ENCODE measurements at regions not wholly inside any gene's neighbourhood (a gene's known extent, or its start where the extent isn't known, plus 50 kb on each side); places are given as distances from the start of the nearest gene placed in this dataset.

DNA sequence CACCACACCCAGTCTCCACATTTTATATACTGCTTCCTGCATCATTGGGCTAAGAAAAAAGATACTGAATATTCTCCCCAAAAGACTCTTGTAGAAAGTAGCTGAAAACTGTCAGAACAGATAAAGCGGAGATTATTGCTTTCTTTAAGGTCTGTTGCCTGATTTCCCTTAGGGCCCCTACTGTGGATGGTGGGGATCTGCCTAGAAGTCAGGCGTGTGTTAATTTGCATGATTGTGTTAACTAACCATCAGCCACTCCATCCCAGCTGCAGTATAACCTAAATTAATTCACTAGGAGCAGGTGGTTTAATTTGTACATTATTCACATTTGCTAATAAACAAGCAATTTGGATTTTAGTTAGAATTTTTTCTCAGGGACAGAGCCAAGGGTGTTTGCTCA is 360.3 kb downstream of the FBXW7 start:
- Histone ChIP-seq H3K27me3 (ENCODE audit: insufficient read depth, low read length, poor library complexity, severe bottlenecking) (no peaks in the 10 kb centered on the region), H3K9me2 (replicated peaks; ENCODE audit: low read depth, low read length) (no peaks in the 10 kb centered on the region), H3K4me2 (ENCODE audit: low read depth, low read length, poor library complexity, severe bottlenecking) (no peak overlapping the region)

DNA sequence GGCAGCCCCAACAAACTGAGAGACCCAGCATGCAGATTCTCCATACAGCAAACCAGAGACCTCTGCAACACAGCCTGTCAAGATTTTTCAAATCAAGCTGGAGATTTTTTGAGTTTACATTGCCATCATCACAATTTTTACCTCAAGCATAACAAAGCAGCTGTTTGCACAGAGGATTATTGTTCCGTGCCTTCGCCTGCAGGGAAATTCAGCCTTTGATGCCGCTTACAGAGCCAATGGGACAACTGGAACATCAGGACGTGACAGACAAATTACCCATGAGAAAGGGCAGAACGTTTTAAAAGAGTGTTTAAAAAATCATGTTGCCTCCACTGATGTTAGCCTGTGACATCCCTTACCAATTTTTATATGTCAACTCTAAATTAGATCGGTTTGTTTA is 363.7 kb downstream of the FBXW7 start:
- no peak overlapping the region for H2AFZ ChIP-seq (ENCODE audit: low read length)
- H4K20me1 ChIP-seq (ENCODE audit: insufficient read depth, low read length, poor library complexity, severe bottlenecking): no peaks in the 10 kb centered on the region
- H3K9me3 ChIP-seq (ENCODE audit: insufficient read depth, low read depth, low read length): no peaks in the 10 kb centered on the region
- no peaks in the 10 kb centered on the region for H3F3A ChIP-seq (ENCODE audit: low read depth)
- no peak overlapping the region for H3K9ac ChIP-seq (ENCODE audit: low read depth, low read length, poor library complexity, severe bottlenecking)
- no peaks in the 10 kb centered on the region for H3K4me1 ChIP-seq (ENCODE audit: insufficient read depth, low read length, poor library complexity, severe bottlenecking)
- H3K4me2 ChIP-seq (ENCODE audit: low read depth, low read length, poor library complexity, severe bottlenecking): no peak overlapping the region
- no peak overlapping the region for H3K4me3 ChIP-seq (ENCODE audit: low read length, poor library complexity, severe bottlenecking)
- H3K79me2 ChIP-seq (ENCODE audit: insufficient read depth, low read length): no peaks in the 10 kb centered on the region
- no peaks in the 10 kb centered on the region for H3K9me2 ChIP-seq (replicated peaks; ENCODE audit: low read depth, low read length)
- no peaks in the 10 kb centered on the region for H3K27me3 ChIP-seq (ENCODE audit: insufficient read depth, low read length, poor library complexity, severe bottlenecking)
- no peaks in the 10 kb centered on the region for H3K36me3 ChIP-seq (ENCODE audit: insufficient read depth, low read length)
- TF ChIP-seq EZH2phosphoT487 (IDR thresholded peaks at IDR 0.05; ENCODE audit: borderline replicate concordance): no peak
- TF ChIP-seq, protein P1, sequence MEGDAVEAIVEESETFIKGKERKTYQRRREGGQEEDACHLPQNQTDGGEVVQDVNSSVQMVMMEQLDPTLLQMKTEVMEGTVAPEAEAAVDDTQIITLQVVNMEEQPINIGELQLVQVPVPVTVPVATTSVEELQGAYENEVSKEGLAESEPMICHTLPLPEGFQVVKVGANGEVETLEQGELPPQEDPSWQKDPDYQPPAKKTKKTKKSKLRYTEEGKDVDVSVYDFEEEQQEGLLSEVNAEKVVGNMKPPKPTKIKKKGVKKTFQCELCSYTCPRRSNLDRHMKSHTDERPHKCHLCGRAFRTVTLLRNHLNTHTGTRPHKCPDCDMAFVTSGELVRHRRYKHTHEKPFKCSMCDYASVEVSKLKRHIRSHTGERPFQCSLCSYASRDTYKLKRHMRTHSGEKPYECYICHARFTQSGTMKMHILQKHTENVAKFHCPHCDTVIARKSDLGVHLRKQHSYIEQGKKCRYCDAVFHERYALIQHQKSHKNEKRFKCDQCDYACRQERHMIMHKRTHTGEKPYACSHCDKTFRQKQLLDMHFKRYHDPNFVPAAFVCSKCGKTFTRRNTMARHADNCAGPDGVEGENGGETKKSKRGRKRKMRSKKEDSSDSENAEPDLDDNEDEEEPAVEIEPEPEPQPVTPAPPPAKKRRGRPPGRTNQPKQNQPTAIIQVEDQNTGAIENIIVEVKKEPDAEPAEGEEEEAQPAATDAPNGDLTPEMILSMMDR (conservative IDR thresholded peaks at IDR 0.05; ENCODE audit: low read length): no peak

More for the DNA sequence above, 360.3 kb downstream of the FBXW7 start:
- Histone ChIP-seq H4K20me1 (ENCODE audit: insufficient read depth, low read length, poor library complexity, severe bottlenecking) (no peaks in the 10 kb centered on the region), H3K9me3 (ENCODE audit: insufficient read depth, low read depth, low read length) (no peaks in the 10 kb centered on the region), H2AFZ (ENCODE audit: low read length) (no peak overlapping the region), H3K9ac (ENCODE audit: low read depth, low read length, poor library complexity, severe bottlenecking) (no peak overlapping the region), H3F3A (ENCODE audit: low read depth) (no peaks in the 10 kb centered on the region), H3K4me3 (ENCODE audit: low read length, poor library complexity, severe bottlenecking) (no peak overlapping the region), H3K36me3 (ENCODE audit: insufficient read depth, low read length) (no peaks in the 10 kb centered on the region), H3K4me1 (ENCODE audit: insufficient read depth, low read length, poor library complexity, severe bottlenecking) (no peaks in the 10 kb centered on the region), H3K79me2 (ENCODE audit: insufficient read depth, low read length) (no peaks in the 10 kb centered on the region)
- TF ChIP-seq, protein P1 (conservative IDR thresholded peaks at IDR 0.05; ENCODE audit: low read length): no peak
- no peak for TF ChIP-seq EZH2phosphoT487 (IDR thresholded peaks at IDR 0.05; ENCODE audit: borderline replicate concordance)

DNA sequence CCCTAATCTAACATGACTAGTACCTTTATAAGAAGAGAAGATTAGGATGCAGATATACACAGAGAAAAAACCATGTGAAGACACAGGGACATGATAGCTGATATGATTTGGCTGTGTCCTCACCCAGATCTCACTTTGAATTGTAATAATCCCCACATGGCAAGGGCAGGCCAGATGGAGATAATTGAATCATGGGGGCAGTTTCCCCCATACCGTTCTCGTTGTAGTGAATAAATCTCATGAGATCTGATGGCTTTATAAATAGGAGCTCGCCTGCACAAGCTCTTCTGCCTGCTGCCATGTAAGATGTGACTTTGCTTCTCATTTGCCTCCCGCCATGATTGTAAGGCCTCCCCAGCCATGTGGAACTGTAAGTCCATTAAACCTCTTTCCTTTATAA is 364.3 kb downstream of the FBXW7 start:
- H3K79me2 ChIP-seq (ENCODE audit: insufficient read depth, low read length): no peaks in the 10 kb centered on the region
- no peaks in the 10 kb centered on the region for H3F3A ChIP-seq (ENCODE audit: low read depth)
- no peak overlapping the region for H2AFZ ChIP-seq (ENCODE audit: low read length)
- H4K20me1 ChIP-seq (ENCODE audit: insufficient read depth, low read length, poor library complexity, severe bottlenecking): no peaks in the 10 kb centered on the region
- H3K4me1 ChIP-seq (ENCODE audit: insufficient read depth, low read length, poor library complexity, severe bottlenecking): no peaks in the 10 kb centered on the region
- H3K4me3 ChIP-seq (ENCODE audit: low read length, poor library complexity, severe bottlenecking): no peak overlapping the region
- TF ChIP-seq, protein P1 (conservative IDR thresholded peaks at IDR 0.05; ENCODE audit: low read length): no peak
- no peak for TF ChIP-seq EZH2phosphoT487 (IDR thresholded peaks at IDR 0.05; ENCODE audit: borderline replicate concordance)
- H3K36me3 ChIP-seq (ENCODE audit: insufficient read depth, low read length): no peaks in the 10 kb centered on the region
- no peaks in the 10 kb centered on the region for H3K27me3 ChIP-seq (ENCODE audit: insufficient read depth, low read length, poor library complexity, severe bottlenecking)
- H3K4me2 ChIP-seq (ENCODE audit: low read depth, low read length, poor library complexity, severe bottlenecking): no peak overlapping the region
- H3K9me3 ChIP-seq (ENCODE audit: insufficient read depth, low read depth, low read length): no peaks in the 10 kb centered on the region
- no peaks in the 10 kb centered on the region for H3K9me2 ChIP-seq (replicated peaks; ENCODE audit: low read depth, low read length)
- H3K9ac ChIP-seq (ENCODE audit: low read depth, low read length, poor library complexity, severe bottlenecking): no peak overlapping the region

Data from Loucy (cell line).